Calu3 (cell line): ENCODE measurements at regions not wholly inside any gene's neighbourhood (a gene's known extent, or its start where the extent isn't known, plus 50 kb on each side); places are given as distances from the start of the nearest gene placed in this dataset.

Source experiments
- BruUV-seq: library from RNA; stranded (reverse); fragments of 400-500 nt; replicated peaks from 2 replicates; lab custom pipeline; 2021; lab: Mats Ljungman, UMichigan
- CTCF ChIA-PET: fragments of 300-600 bp; sonication (Branson Sonifier 250); formaldehyde crosslinking; loops from one replicate; lab custom pipeline; 2022; ENCODE audit warnings: antibody characterized with exemption; lab: Charles Lee
- DNase-seq: peaks from one replicate; pipeline ENCODE4 v3.0.0; 2022
- H3K27ac Mint-ChIP-seq: one replicate; pipeline ENCODE4 v1.8.0; 2022; ENCODE audit warnings: mixed read lengths; ENCODE audit not compliant: unreplicated experiment
- H3K27me3 Mint-ChIP-seq: one replicate; pipeline ENCODE4 v1.8.0; 2022; ENCODE audit warnings: mixed read lengths; ENCODE audit not compliant: unreplicated experiment
- H3K36me3 Mint-ChIP-seq: one replicate; pipeline ENCODE4 v1.8.0; 2022; ENCODE audit warnings: mild to moderate bottlenecking, moderate library complexity, mixed read lengths; ENCODE audit not compliant: insufficient read depth, unreplicated experiment
- H3K4me1 Mint-ChIP-seq: one replicate; pipeline ENCODE4 v1.8.0; 2022; ENCODE audit warnings: mild to moderate bottlenecking, low read depth, mixed read lengths; ENCODE audit not compliant: unreplicated experiment
- H3K4me3 Mint-ChIP-seq: one replicate; pipeline ENCODE4 v1.8.0; 2022; ENCODE audit warnings: mild to moderate bottlenecking, low read depth, moderate library complexity, mixed read lengths; ENCODE audit not compliant: unreplicated experiment
- H3K9me3 Mint-ChIP-seq: one replicate; pipeline ENCODE4 v1.8.0; 2022; ENCODE audit warnings: low read depth, mixed read lengths; ENCODE audit not compliant: unreplicated experiment
- intact Hi-C: fragments of 100-400 bp; cut with micrococcal nuclease; formaldehyde crosslinking; loops from one replicate; pipeline ENCODE4 v1.10.0; 2022; ENCODE audit not compliant: unreplicated experiment
- TF ChIP-seq, protein P1 (sequence below): fragments of 200-600 bp; IDR thresholded peaks from one replicate; pipeline ENCODE4 v1.8.0; 2022; ENCODE audit warnings: antibody characterized with exemption; ENCODE audit not compliant: unreplicated experiment

- TF ChIP-seq, protein P1, sequence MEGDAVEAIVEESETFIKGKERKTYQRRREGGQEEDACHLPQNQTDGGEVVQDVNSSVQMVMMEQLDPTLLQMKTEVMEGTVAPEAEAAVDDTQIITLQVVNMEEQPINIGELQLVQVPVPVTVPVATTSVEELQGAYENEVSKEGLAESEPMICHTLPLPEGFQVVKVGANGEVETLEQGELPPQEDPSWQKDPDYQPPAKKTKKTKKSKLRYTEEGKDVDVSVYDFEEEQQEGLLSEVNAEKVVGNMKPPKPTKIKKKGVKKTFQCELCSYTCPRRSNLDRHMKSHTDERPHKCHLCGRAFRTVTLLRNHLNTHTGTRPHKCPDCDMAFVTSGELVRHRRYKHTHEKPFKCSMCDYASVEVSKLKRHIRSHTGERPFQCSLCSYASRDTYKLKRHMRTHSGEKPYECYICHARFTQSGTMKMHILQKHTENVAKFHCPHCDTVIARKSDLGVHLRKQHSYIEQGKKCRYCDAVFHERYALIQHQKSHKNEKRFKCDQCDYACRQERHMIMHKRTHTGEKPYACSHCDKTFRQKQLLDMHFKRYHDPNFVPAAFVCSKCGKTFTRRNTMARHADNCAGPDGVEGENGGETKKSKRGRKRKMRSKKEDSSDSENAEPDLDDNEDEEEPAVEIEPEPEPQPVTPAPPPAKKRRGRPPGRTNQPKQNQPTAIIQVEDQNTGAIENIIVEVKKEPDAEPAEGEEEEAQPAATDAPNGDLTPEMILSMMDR = no peak
- intact Hi-C loops = no loop called here
- Mint-ChIP-seq H3K9me3 (no peaks in the 10 kb centered on the region), H3K27me3 (peaks cover 62% of the 10 kb centered on the region), H3K36me3 (no peaks in the 10 kb centered on the region), H3K4me3 (no peak overlapping the region), H3K4me1 (peaks cover 17% of the 10 kb centered on the region), H3K27ac (no peak overlapping the region)
- CTCF ChIA-PET = no interaction called here
- DNase-seq = no peak
- no TSS peak for BruUV-seq
Measured at GRCh38 chr7:80259-81067, 111.9 kb upstream of the FAM20C start.

DNA sequence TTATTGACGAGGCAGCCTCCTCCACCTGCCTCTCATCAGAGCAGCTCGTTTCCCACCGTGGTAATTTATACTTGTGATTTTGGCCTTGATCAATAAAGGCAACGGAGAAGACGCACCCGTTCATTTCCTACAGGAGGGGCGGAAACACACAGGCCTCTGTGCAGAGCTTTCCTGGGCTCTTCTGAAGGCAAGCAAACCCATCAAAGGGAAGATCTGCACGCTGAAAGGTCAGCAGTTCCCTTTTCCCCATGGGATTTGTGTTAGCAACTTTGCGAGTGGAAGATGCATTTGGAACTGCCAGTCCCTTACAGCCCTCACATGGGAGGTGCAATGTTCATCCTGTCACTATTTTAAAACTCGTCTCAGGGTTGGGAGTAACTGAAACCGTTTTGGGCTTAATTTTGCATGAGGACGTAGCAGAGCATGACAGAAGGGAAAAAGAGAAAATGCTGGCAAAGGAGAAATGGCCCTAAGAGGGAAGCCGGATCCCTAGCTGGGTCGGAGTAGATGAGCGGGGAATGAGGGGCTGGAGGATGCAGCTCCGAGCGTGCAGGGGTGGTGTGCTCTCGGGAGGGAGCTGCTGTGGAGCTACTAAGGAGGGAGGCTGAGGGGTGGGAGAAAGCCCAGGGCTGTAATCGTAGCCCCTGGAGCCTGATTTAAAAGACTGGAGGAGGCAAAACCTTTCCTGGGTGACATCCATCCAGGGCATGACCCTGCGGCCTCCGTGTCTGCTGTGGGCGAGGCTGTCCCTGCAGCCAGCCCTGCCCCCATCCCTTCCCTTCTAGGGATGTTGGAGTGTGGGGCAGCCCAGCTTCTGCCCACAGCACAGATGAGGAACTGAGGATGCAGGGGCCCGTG is 111.1 kb upstream of the FAM20C start:
- Mint-ChIP-seq H3K27ac (no peak overlapping the region), H3K27me3 (peaks cover 61% of the 10 kb centered on the region), H3K9me3 (no peaks in the 10 kb centered on the region), H3K4me3 (no peak overlapping the region), H3K4me1 (peaks cover 26% of the 10 kb centered on the region), H3K36me3 (peaks cover 3% of the 10 kb centered on the region)
- CTCF ChIA-PET = interaction anchor here (0.9 kb wide), 1 partner anchor 183 kb away, joined by 4 read pairs; no protein-coding TSS in a partner anchor
- intact Hi-C loops = no loop called here
- no peak for DNase-seq
- BruUV-seq = no TSS peak
- TF ChIP-seq, protein P1 = no peak

DNA sequence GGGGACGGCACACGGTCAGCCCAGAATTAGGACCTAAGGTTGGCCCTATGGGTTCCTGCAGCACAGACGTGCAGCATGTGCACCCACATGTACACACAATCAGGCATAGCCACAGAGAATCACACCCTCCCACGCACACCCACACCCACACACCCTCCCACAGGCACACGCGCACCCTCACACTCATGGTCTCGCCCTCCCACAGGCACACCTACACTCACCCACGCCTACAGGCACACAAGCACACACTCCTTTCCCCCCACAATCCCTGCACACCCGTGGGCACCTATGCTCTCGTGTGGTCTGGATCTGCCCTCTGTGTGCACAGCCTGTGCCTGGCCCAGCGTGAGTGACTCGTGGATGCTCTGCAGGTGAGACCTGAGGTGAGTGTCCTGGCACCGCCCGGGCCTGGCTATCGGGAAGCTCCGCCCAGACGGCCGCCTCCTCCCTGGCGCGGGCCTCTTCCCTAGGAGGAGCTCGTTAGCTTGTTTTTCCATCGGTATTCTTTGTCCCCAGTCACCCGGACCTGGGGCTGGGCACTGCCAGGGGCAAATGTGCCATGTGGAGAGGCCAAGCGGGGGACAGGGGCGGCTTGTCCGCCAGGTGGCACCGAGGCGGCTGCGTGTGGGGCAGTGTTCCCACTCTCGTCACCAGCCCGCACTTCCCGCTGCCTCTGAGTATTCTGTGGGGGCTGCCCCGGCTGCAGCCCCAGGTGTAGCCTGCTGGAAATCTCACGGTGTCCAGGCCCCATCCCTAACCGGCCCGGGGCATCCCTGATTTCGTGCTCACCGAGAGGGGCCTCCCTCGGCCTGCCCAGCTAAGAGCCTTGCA is 110.2 kb upstream of the FAM20C start:
- Mint-ChIP-seq H3K4me1 (peaks cover 31% of the 10 kb centered on the region), H3K27ac (no peak overlapping the region), H3K27me3 (peaks cover 52% of the 10 kb centered on the region), H3K36me3 (peaks cover 5% of the 10 kb centered on the region), H3K4me3 (no peak overlapping the region), H3K9me3 (no peaks in the 10 kb centered on the region)
- TF ChIP-seq, protein P1 = no peak
- CTCF ChIA-PET = interaction anchor here (0.7 to 0.9 kb wide), 2 partner anchors 18 to 182 kb away, joined by 4 to 5 read pairs; no protein-coding TSS in a partner anchor
- DNase-seq = peak; percentile 59
- intact Hi-C loops = no loop called here
- no TSS peak for BruUV-seq

- Mint-ChIP-seq H3K4me1 (peaks cover 31% of the 10 kb centered on the region), H3K27me3 (peaks cover 50% of the 10 kb centered on the region), H3K4me3 (no peak overlapping the region), H3K36me3 (peaks cover 5% of the 10 kb centered on the region), H3K9me3 (no peaks in the 10 kb centered on the region), H3K27ac (no peak overlapping the region)
- no peak for DNase-seq
- CTCF ChIA-PET = interaction anchor here (0.7 to 0.9 kb wide), 2 partner anchors 19 to 181 kb away, joined by 4 to 5 read pairs; no protein-coding TSS in a partner anchor
- BruUV-seq = no TSS peak
- intact Hi-C loops = no loop called here
- TF ChIP-seq, protein P1 = no peak
Measured at GRCh38 chr7:82757-83155, 109.6 kb upstream of the FAM20C start.
